Transverse colon (tissue), 4 donors: ENCODE measurements at regions not wholly inside any gene's neighbourhood (a gene's known extent, or its start where the extent isn't known, plus 50 kb on each side); places are given as distances from the start of the nearest gene placed in this dataset.

Experiments
- DNase-seq: peaks from one replicate; pipeline ENCODE4 v3.0.0-alpha.2; 2019
- H3K27ac ChIP-seq, 4 donors: fragments of 200-600 bp; sonication (generic); 2 replicates each; pipeline ENCODE4 v1.5.1; 2016 to 2018; ENCODE audit warnings: inconsistent platforms in 4 of 4
- H3K27me3 ChIP-seq: fragments of 200-600 bp; sonication (generic); 2 replicates; pipeline ENCODE4 v1.5.1; 2017; ENCODE audit warnings: inconsistent platforms
- H3K36me3 ChIP-seq, 4 donors: fragments of 200-600 bp; sonication (generic); 2 replicates each; pipeline ENCODE4 v1.5.1; 2017 to 2019; ENCODE audit warnings: inconsistent platforms in 4 of 4
- H3K4me1 ChIP-seq, 4 donors: fragments of 200-600 bp; sonication (generic); 2 replicates each; pipeline ENCODE4 v1.5.1; 2017 to 2020; ENCODE audit warnings: inconsistent platforms in 4 of 4
- H3K4me3 ChIP-seq, 4 donors: fragments of 200-600 bp; sonication (generic); 1 replicate in 1 of 4; 2 replicates in 3 of 4; pipeline versions ENCODE4 v1.5.1 to v1.6.1; 2017 to 2019; ENCODE audit warnings: inconsistent platforms in 4 of 4
- H3K9me3 ChIP-seq, 2 donors: fragments of 200-600 bp; sonication (generic); 2 replicates each; pipeline ENCODE4 v1.5.1; 2017 to 2019; ENCODE audit warnings: inconsistent platforms in 2 of 2
- CTCF ChIP-seq, 5 experiments: fragments of 200-600 bp in 3 of 5; fragments of 450-650 bp in 2 of 5; sonication (generic) in 3 of 5; IDR thresholded peaks; 1 replicate in 2 of 5; 2 replicates in 3 of 5; pipeline ENCODE4 v1.5.1; 2016 to 2017; ENCODE audit warnings: antibody characterized with exemption in 5 of 5, inconsistent platforms in 3 of 5, mild to moderate bottlenecking in 2 of 5, moderate library complexity in 1 of 5
- EP300 ChIP-seq: sonication (generic); formaldehyde crosslinking; IDR thresholded peaks from one replicate; pipeline ENCODE4 v1.6.1; 2017; ENCODE audit warnings: antibody characterized with exemption, low read depth
- POLR2A ChIP-seq: fragments of 450-650 bp; IDR thresholded peaks from one replicate; pipeline ENCODE4 v1.6.1; 2016; ENCODE audit warnings: antibody characterized with exemption, mild to moderate bottlenecking, moderate library complexity
- POLR2AphosphoS5 ChIP-seq, 3 donors: sonication (generic); formaldehyde crosslinking; IDR thresholded peaks; one replicate each; pipeline ENCODE4 v1.6.1; 2016; ENCODE audit warnings: antibody characterized with exemption in 3 of 3
- WGBS, 2 donors: methylation state at CpG; one replicate each; pipeline ENCODE4 v1.1.5; 2018; ENCODE audit warnings: low coverage in 1 of 2; 5-methylcytosine and 5-hydroxymethylcytosine counted together
- in situ Hi-C, 4 donors: fragments of 200-750 bp; cut with MboI; loops; one replicate each; pipeline versions ENCODE4 v1.15.0 to v1.15.1; 2017; ENCODE audit warnings: low sequenced_read_pairs in 3 of 4, low pct_ligation_motif_present in 1 of 4, low pct_unique_long_range_greater_than_20kb in 1 of 4
- intact Hi-C: fragments of 100-400 bp; cut with DNase I; formaldehyde crosslinking; loops from one replicate; pipeline ENCODE4 v1.15.1; 2023; ENCODE audit warnings: low total_unique reads

GRCh38 chr7:22879709-22880306, 57.2 kb upstream of the TOMM7 start:
- Histone ChIP-seq H3K9me3 (no peaks in the 10 kb centered on the region), H3K27me3 (no peaks in the 10 kb centered on the region), H3K27ac (no peak overlapping the region), H3K4me1 (no peaks in the 10 kb centered on the region), H3K36me3 (no peaks in the 10 kb centered on the region), H3K4me3 (no peak overlapping the region)
- WGBS, 2 donors: 58 to 79% methylated on average over 6 to 8 of the region's 8 CpGs
- DNase-seq: no peak
- intact Hi-C loops: no loop called here
- TF ChIP-seq POLR2A (no peak), POLR2AphosphoS5 (IDR thresholded peaks at IDR 0.05) (no peak), EP300 (no peak), CTCF (IDR thresholded peaks at IDR 0.05) (no peak)
- in situ Hi-C loops: no loop called here

- 81 to 84% methylated on average over 4 of the region's 4 CpGs for WGBS, 2 donors
- H3K27me3 ChIP-seq: no peaks in the 10 kb centered on the region
- no peaks in the 10 kb centered on the region for H3K4me1 ChIP-seq
- no peak for DNase-seq
- in situ Hi-C loops (no loop called here), intact Hi-C loops (no loop called here)
- no peak overlapping the region for H3K27ac ChIP-seq
- H3K4me3 ChIP-seq: no peak overlapping the region
- TF ChIP-seq EP300 (no peak), CTCF (IDR thresholded peaks at IDR 0.05) (no peak), POLR2AphosphoS5 (IDR thresholded peaks at IDR 0.05) (no peak), POLR2A (no peak)
- H3K9me3 ChIP-seq: no peaks in the 10 kb centered on the region
- H3K36me3 ChIP-seq: no peaks in the 10 kb centered on the region
These were observed 56.6 kb upstream of the TOMM7 start for GRCh38 chr7:22879280-22879679.

GRCh38 chr7:22876986-22877729, 54.5 kb upstream of the TOMM7 start:
- intact Hi-C loops (no loop called here), in situ Hi-C loops (no loop called here)
- Histone ChIP-seq H3K27me3 (no peaks in the 10 kb centered on the region), H3K27ac (no peak overlapping the region), H3K4me3 (no peak overlapping the region), H3K4me1 (no peaks in the 10 kb centered on the region), H3K9me3 (no peaks in the 10 kb centered on the region), H3K36me3 (no peaks in the 10 kb centered on the region)
- no peak for TF ChIP-seq EP300
- no peak for TF ChIP-seq CTCF (IDR thresholded peaks at IDR 0.05)
- no peak for TF ChIP-seq POLR2A
- no peak for TF ChIP-seq POLR2AphosphoS5 (IDR thresholded peaks at IDR 0.05)
- 78 to 87% methylated on average over 1 of the region's 1 CpG for WGBS, 2 donors
- no peak for DNase-seq

DNA sequence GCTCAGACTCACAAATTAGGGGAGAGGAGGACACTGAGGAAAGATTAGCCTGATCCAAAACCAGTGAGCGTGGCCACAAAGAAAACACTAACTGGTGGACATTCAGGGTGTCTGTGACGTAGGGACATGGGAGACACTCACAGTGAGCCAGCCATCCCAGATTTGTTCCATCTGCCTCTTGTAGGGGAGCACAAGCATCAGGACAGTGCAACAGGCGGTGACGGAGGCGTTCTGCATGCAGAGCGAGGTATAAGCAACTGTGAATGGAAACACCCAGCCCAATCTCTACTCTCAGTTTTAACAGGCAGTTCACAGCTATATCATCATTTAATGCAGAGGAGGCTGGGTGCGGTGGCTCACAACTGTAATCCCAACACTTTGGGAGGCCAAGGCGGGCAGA, 52.8 kb upstream of the TOMM7 start:
- in situ Hi-C loops (no loop called here), intact Hi-C loops (no loop called here)
- Histone ChIP-seq H3K36me3 (no peaks in the 10 kb centered on the region), H3K9me3 (no peaks in the 10 kb centered on the region), H3K4me1 (no peaks in the 10 kb centered on the region), H3K27me3 (no peaks in the 10 kb centered on the region), H3K4me3 (no peak overlapping the region), H3K27ac (no peak overlapping the region)
- 90 to 92% methylated on average over 4 to 8 of the region's 8 CpGs for WGBS, 2 donors
- no peak for TF ChIP-seq POLR2A
- TF ChIP-seq CTCF (IDR thresholded peaks at IDR 0.05): no peak
- TF ChIP-seq POLR2AphosphoS5 (IDR thresholded peaks at IDR 0.05): no peak
- no peak for TF ChIP-seq EP300
- DNase-seq: no peak
